ENCODE measurements at regions not wholly inside any gene's neighbourhood (a gene's known extent, or its start where the extent isn't known, plus 50 kb on each side); places are given as distances from the start of the nearest gene placed in this dataset.

- TF ChIP-seq MXD1 (CRISPR knock-in tag; IDR thresholded peaks at IDR 0.05; ENCODE audit: borderline replicate concordance, poor library complexity, severe bottlenecking) (no peak), NRF1 (conservative IDR thresholded peaks at IDR 0.05 in 1 of 2, IDR thresholded peaks at IDR 0.05 in 1 of 2) (no peak), ZNF239 (CRISPR knock-in tag; IDR thresholded peaks at IDR 0.05) (no peak), IFI16 (CRISPR knock-in tag; IDR thresholded peaks at IDR 0.05) (no peak), REST (IDR thresholded peaks at IDR 0.05; ENCODE audit: borderline replicate concordance) (no peak), REST (CRISPR knock-in tag; IDR thresholded peaks at IDR 0.05; ENCODE audit: low read depth) (no peak), SP2 (IDR thresholded peaks at IDR 0.05; ENCODE audit: extremely low read depth, low read depth, low read length, poor library complexity, severe bottlenecking) (no peak), EGR1 (conservative IDR thresholded peaks at IDR 0.05) (no peak), POLR2A (conservative IDR thresholded peaks at IDR 0.05) (no peak), ZKSCAN1 (IDR thresholded peaks at IDR 0.05; ENCODE audit: low read depth, low read length) (no peak)
- TF ChIP-seq, protein P1, sequence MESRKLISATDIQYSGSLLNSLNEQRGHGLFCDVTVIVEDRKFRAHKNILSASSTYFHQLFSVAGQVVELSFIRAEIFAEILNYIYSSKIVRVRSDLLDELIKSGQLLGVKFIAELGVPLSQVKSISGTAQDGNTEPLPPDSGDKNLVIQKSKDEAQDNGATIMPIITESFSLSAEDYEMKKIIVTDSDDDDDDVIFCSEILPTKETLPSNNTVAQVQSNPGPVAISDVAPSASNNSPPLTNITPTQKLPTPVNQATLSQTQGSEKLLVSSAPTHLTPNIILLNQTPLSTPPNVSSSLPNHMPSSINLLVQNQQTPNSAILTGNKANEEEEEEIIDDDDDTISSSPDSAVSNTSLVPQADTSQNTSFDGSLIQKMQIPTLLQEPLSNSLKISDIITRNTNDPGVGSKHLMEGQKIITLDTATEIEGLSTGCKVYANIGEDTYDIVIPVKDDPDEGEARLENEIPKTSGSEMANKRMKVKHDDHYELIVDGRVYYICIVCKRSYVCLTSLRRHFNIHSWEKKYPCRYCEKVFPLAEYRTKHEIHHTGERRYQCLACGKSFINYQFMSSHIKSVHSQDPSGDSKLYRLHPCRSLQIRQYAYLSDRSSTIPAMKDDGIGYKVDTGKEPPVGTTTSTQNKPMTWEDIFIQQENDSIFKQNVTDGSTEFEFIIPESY (CRISPR knock-in tag; IDR thresholded peaks at IDR 0.05) = no peak
- TF ChIP-seq, protein P2, sequence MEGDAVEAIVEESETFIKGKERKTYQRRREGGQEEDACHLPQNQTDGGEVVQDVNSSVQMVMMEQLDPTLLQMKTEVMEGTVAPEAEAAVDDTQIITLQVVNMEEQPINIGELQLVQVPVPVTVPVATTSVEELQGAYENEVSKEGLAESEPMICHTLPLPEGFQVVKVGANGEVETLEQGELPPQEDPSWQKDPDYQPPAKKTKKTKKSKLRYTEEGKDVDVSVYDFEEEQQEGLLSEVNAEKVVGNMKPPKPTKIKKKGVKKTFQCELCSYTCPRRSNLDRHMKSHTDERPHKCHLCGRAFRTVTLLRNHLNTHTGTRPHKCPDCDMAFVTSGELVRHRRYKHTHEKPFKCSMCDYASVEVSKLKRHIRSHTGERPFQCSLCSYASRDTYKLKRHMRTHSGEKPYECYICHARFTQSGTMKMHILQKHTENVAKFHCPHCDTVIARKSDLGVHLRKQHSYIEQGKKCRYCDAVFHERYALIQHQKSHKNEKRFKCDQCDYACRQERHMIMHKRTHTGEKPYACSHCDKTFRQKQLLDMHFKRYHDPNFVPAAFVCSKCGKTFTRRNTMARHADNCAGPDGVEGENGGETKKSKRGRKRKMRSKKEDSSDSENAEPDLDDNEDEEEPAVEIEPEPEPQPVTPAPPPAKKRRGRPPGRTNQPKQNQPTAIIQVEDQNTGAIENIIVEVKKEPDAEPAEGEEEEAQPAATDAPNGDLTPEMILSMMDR (IDR thresholded peaks at IDR 0.05 in 2 of 3, conservative IDR thresholded peaks at IDR 0.05 in 1 of 3; ENCODE audit: insufficient read depth in 2 of 3, low read depth in 1 of 3, low read length in 3 of 3) = no peak
- TF ChIP-seq, protein P3, sequence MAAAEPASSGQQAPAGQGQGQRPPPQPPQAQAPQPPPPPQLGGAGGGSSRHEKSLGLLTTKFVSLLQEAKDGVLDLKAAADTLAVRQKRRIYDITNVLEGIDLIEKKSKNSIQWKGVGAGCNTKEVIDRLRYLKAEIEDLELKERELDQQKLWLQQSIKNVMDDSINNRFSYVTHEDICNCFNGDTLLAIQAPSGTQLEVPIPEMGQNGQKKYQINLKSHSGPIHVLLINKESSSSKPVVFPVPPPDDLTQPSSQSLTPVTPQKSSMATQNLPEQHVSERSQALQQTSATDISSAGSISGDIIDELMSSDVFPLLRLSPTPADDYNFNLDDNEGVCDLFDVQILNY (CRISPR knock-in tag; IDR thresholded peaks at IDR 0.05) = no peak
Measured at GRCh38 chrX:78532363-78532762, 126.8 kb downstream of the RTL3 start.

Measured in K562 (cell line).